HG03097 (cell line): ENCODE measurements at regions not wholly inside any gene's neighbourhood (a gene's known extent, or its start where the extent isn't known, plus 50 kb on each side); places are given as distances from the start of the nearest gene placed in this dataset.

Experiments
- ATAC-seq: cut with Tn5 transposase; IDR thresholded peaks from one replicate; pipeline ENCODE4 v1.9.1; 2021; ENCODE audit not compliant: unreplicated experiment, low FRiP score

- ATAC-seq: no peak
Measured at GRCh38 chr7:131753620-131754222, 197.3 kb upstream of the PODXL start.

DNA sequence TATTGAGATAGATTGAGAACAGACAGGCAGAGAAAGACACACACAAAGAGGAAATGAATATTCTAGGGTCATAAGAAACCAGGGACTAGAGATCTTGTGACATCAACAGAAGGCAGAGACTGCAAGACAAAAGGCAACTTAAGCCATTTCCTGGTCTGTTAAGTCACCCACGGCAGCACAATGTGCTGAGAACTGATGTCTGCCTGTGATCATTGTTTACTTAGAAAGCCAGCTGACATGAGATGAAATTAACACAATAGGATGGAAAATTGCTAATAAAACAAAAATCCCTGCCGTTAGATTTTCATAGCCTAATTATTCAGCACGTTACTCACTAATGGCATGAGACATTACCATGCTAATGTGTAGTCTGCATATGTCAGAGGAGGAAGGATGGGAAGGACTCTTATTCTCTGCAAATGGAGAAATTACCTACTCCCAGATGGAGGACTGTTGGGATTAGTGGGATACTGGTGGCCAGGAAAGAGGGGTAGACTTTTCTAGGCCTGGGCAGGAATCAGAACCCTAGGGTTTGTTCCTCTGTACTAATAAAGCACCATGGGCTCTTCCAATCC lies 191.3 kb upstream of the PODXL start:
- ATAC-seq: no peak

- no peak for ATAC-seq
Measured at GRCh38 chr7:131745390-131746248, 189.2 kb upstream of the PODXL start.

DNA sequence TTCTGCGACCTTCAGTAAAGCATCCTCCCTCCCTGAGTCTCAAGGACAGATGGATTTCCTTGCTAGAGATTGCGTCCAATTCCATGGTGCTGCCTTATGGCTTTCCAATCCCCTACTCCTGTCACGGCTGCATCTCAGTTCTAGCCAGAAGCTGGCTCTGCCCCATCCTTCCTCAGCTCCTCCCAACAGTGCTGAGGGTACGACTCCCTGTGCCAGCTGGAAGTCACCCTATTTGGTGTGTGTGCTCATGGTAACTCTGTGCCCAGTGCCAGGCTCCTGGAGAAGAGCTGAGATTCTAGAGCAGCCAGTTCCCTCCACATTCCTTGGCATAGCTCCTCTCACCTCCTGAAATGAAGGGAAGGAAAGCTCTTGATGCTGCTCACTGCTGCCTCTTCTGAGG lies 185.0 kb upstream of the PODXL start:
- ATAC-seq: no peak

DNA sequence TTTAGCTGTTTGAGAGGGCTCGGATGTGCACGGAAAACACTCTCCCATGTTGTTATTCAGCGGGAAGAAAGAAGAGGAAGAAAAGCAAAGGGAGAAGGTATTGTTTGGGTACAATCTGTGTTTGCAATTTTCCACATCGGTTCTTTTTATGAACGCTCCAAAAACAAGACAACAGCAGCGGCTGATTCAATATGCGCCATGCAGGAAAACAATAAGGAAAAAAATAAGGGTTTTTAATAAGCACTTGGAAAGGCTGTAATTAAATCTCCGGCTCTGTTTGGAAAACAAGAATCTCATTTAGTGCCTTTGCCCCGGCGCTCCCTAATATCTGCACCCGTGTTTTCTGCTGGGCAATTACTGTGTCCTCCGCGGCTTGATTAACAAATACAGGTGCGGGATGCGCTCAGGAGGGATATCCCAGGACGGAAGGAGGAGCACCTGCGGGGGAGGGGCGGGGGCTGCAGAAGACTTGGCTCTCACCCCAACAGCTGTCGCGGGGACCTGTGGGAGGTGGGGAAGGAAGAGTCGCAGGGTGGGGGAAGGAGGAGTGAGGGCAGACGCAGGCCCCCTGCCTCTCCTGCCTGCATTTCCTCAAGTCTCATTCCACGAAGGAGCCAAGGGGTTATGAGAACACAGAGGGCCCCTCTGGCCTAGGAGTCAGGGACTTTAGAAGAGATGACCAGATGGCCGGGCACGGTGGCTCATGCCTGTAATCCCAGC lies 181.5 kb upstream of the PODXL start:
- no peak for ATAC-seq

DNA sequence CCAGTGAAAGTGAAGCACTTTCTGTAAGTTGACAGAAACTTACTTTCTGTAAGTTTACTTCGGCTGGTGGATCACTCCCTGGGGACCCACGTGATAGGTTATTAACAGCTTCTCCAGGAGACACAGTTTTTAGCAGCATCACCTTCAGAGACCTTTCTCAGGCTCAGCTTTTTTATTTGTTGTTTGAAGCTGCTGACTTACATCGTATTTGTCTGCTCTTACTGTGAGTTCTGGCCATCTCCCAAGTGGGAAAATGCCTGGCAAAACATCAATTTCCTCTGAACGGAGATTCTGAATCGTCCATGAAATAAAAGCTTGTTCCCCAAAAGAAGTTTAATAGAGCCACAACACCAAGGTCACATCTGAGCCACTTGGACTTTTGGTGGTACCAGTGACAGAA lies 178.7 kb upstream of the PODXL start:
- ATAC-seq: no peak

DNA sequence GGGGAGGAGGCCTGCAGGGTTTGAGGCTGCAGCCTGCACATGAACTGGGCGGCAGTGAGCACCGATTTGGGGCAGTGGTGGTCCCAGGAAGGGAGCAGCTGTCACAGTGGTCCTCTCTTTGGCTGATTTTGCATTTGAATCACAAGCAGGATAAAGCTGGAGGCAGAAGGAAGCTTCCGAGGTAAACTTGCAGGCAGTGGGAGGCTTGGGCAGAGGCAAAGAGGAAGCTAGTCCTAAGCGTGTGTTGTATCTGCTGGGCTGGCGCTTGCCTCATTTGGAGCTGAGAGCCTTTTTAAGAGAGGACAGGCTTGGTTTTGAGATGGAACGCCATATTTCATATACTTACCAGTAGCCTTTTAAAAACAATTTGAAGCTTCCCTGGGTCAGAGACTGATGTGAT lies 177.2 kb upstream of the PODXL start:
- ATAC-seq: no peak

DNA sequence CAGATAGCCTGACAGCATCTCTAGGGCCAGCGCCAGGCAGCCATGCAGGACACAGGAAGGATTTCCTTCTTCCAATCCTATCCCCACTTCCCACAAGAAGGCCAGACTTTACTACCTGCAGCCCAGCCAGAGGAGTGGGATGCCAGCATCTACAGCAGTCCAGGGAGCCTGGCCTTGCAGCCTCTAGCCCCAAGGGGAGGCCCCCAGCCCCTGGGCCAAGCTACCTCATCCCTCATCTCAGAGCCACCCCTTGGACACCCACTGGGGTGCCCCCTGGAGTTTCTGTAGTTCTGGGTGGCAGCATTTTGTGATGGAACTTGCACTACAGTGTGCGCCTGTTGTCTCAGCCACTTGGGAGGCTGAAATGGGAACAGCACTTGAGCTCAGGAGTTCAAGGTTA lies 170.8 kb upstream of the PODXL start:
- ATAC-seq: no peak

GRCh38 chr7:131726686-131727085 lies 170.3 kb upstream of the PODXL start:
- ATAC-seq: no peak

GRCh38 chr7:131726031-131726430 lies 169.6 kb upstream of the PODXL start:
- ATAC-seq: no peak

GRCh38 chr7:131724776-131725345 lies 168.4 kb upstream of the PODXL start:
- no peak for ATAC-seq

GRCh38 chr7:131723926-131724325 lies 167.5 kb upstream of the PODXL start:
- no peak for ATAC-seq

GRCh38 chr7:131722371-131722770 lies 165.9 kb upstream of the PODXL start:
- ATAC-seq: no peak

DNA sequence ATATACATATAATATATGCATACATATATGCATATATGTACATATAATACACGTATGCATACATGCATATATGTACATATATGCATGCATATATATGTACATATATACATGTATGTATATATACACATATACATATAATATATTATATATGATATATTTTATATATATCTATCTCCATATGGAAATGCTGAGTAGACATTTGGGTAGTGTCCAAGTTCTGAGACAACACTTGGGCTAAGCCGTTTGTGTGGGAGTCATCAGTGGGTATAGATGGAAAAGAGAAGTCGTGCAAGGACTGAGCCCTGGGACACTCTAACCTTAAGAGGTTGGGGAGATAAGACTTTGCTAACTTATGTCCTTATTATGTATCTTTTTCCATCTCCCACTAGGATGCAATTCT lies 165.2 kb upstream of the PODXL start:
- ATAC-seq: no peak

- ATAC-seq: no peak
Measured at GRCh38 chr7:131720703-131721102, 164.3 kb upstream of the PODXL start.

GRCh38 chr7:131717181-131717580 lies 160.8 kb upstream of the PODXL start:
- ATAC-seq: no peak

GRCh38 chr7:131699323-131699722 lies 142.9 kb upstream of the PODXL start:
- ATAC-seq: no peak

DNA sequence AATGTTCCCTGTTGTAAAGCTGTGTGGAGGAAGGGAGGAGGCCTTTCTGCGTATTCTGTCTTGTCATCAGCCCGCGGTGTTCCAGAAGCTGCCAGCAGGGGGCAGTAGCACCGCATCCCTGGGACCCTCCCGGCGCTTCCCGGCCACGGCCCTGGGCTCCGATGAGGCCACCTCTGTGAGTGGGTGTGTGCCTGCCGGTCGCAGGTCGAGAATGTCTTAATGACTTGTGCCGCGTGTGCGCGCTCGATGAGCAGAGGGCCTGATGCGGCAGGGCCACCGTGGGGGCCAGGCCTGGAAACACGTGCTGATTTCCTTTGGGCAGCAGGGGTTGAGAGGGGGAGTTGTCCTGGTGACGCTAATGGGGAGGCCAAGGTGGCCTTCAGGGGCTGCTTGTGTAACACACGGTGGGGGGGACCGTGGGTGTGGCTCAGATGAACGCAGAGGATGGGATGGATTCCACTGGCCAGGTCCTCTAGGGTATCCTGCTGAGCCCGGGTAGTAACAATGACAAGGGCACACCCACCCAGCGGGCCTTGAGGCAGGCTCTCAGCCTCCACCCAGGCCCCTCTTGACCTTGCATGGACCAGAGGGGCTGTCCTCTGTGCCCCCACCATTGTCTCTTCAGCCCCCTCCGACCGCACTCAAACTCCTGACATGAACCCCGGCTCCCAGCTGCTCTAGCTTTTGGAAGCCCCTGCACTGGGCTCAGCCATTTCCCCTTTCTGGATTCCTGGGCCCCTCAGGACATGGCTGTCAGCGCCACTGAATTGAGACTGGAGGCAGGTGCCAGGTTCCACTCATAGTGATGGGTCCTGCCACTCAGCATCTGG lies 135.9 kb upstream of the PODXL start:
- ATAC-seq: no peak

- ATAC-seq: no peak
Measured at GRCh38 chr7:131691454-131692130, 135.2 kb upstream of the PODXL start.

- ATAC-seq: no peak
Measured at GRCh38 chr7:131690441-131690840, 134.0 kb upstream of the PODXL start.
